Adipocyte (in vitro differentiated cells): ENCODE measurements at regions not wholly inside any gene's neighbourhood (a gene's known extent, or its start where the extent isn't known, plus 50 kb on each side); places are given as distances from the start of the nearest gene placed in this dataset.
A peak's percentile ranks its signal among the peaks of the same experiment; 100 is the strongest.

Experiments
- DNase-seq: peaks from one replicate; pipeline ENCODE4 v3.0.0-alpha.2; 2015; ENCODE audit warnings: low read depth
- H3K27me3 ChIP-seq: replicated peaks from 2 replicates; pipeline ENCODE4 v1.7.0; 2013; ENCODE audit warnings: mild to moderate bottlenecking, low read length, moderate library complexity; ENCODE audit not compliant: control insufficient read depth, insufficient read depth
- H3K36me3 ChIP-seq: 2 replicates; pipeline ENCODE4 v1.7.0; 2013; ENCODE audit warnings: low read length, mild to moderate bottlenecking, moderate library complexity; ENCODE audit not compliant: control insufficient read depth, insufficient read depth, severe bottlenecking
- H3K4me1 ChIP-seq: 2 replicates; pipeline ENCODE4 v1.7.0; 2013; ENCODE audit warnings: mild to moderate bottlenecking, low read length, moderate library complexity; ENCODE audit not compliant: control insufficient read depth, insufficient read depth
- H3K4me3 ChIP-seq: 2 replicates; pipeline ENCODE4 v1.7.0; 2013; ENCODE audit warnings: mild to moderate bottlenecking, low read length, moderate library complexity
- H3K9ac ChIP-seq: 2 replicates; pipeline ENCODE4 v1.7.0; 2013; ENCODE audit warnings: mild to moderate bottlenecking, low read length, moderate library complexity
- H3K9me3 ChIP-seq: 2 replicates; pipeline ENCODE4 v1.7.0; 2013; ENCODE audit warnings: mild to moderate bottlenecking, low read length, moderate library complexity; ENCODE audit not compliant: control insufficient read depth

- DNase-seq, result peak; percentile 29
- H3K9ac ChIP-seq, result no peak overlapping the region
- no peaks in the 10 kb centered on the region for H3K9me3 ChIP-seq
- peak overlapping the region; percentile 28 for H3K4me3 ChIP-seq
- H3K36me3 ChIP-seq, result no peaks in the 10 kb centered on the region
- no peaks in the 10 kb centered on the region for H3K27me3 ChIP-seq
- peaks cover 43% of the 10 kb centered on the region for H3K4me1 ChIP-seq
These were observed 156.4 kb downstream of the PTGER3 start for GRCh38 chr1:70891051-70891843.

GRCh38 chr1:70892140-70892539 is 155.5 kb downstream of the PTGER3 start:
- H3K4me1 ChIP-seq, result peaks cover 40% of the 10 kb centered on the region
- DNase-seq, result no peak
- no peak overlapping the region for H3K4me3 ChIP-seq
- no peaks in the 10 kb centered on the region for H3K36me3 ChIP-seq
- H3K9me3 ChIP-seq, result no peaks in the 10 kb centered on the region
- H3K9ac ChIP-seq, result no peak overlapping the region
- H3K27me3 ChIP-seq, result no peaks in the 10 kb centered on the region

- H3K4me1 ChIP-seq, result peaks cover 34% of the 10 kb centered on the region
- DNase-seq, result no peak
- H3K36me3 ChIP-seq, result no peaks in the 10 kb centered on the region
- H3K9ac ChIP-seq, result no peak overlapping the region
- no peak overlapping the region for H3K4me3 ChIP-seq
- H3K27me3 ChIP-seq, result no peaks in the 10 kb centered on the region
- no peaks in the 10 kb centered on the region for H3K9me3 ChIP-seq
These were observed 154.7 kb downstream of the PTGER3 start for GRCh38 chr1:70892930-70893329.

GRCh38 chr1:70893381-70893780 is 154.2 kb downstream of the PTGER3 start:
- no peak overlapping the region for H3K4me3 ChIP-seq
- H3K9ac ChIP-seq, result no peak overlapping the region
- H3K27me3 ChIP-seq, result no peaks in the 10 kb centered on the region
- no peak for DNase-seq
- H3K36me3 ChIP-seq, result no peaks in the 10 kb centered on the region
- no peaks in the 10 kb centered on the region for H3K9me3 ChIP-seq
- peaks cover 31% of the 10 kb centered on the region for H3K4me1 ChIP-seq

- H3K4me3 ChIP-seq, result no peak overlapping the region
- no peak overlapping the region for H3K9ac ChIP-seq
- no peak for DNase-seq
- H3K27me3 ChIP-seq, result no peaks in the 10 kb centered on the region
- H3K36me3 ChIP-seq, result peaks cover under 1% of the 10 kb centered on the region
- H3K9me3 ChIP-seq, result no peaks in the 10 kb centered on the region
- H3K4me1 ChIP-seq, result peaks cover 37% of the 10 kb centered on the region
These were observed 152.1 kb downstream of the PTGER3 start for GRCh38 chr1:70895531-70895930.

GRCh38 chr1:70896224-70896623 is 151.4 kb downstream of the PTGER3 start:
- DNase-seq, result peak; percentile 26
- no peaks in the 10 kb centered on the region for H3K9me3 ChIP-seq
- no peak overlapping the region for H3K4me3 ChIP-seq

GRCh38 chr1:70897273-70897672 is 150.3 kb downstream of the PTGER3 start:
- H3K4me1 ChIP-seq, result peaks cover 23% of the 10 kb centered on the region
- H3K36me3 ChIP-seq, result peaks cover 3% of the 10 kb centered on the region
- no peak for DNase-seq

More at GRCh38 chr1:70896224-70896623, 151.4 kb downstream of the PTGER3 start:
- peaks cover 33% of the 10 kb centered on the region for H3K4me1 ChIP-seq
- peaks cover 3% of the 10 kb centered on the region for H3K36me3 ChIP-seq
- no peak overlapping the region for H3K9ac ChIP-seq
- H3K27me3 ChIP-seq, result no peaks in the 10 kb centered on the region

GRCh38 chr1:70899735-70900134 is 147.9 kb downstream of the PTGER3 start:
- no peak overlapping the region for H3K9ac ChIP-seq
- H3K36me3 ChIP-seq, result peaks cover 3% of the 10 kb centered on the region
- H3K4me3 ChIP-seq, result no peak overlapping the region
- H3K4me1 ChIP-seq, result peaks cover 23% of the 10 kb centered on the region
- no peaks in the 10 kb centered on the region for H3K27me3 ChIP-seq
- no peaks in the 10 kb centered on the region for H3K9me3 ChIP-seq
- no peak for DNase-seq

More at GRCh38 chr1:70897273-70897672, 150.3 kb downstream of the PTGER3 start:
- H3K9me3 ChIP-seq, result no peaks in the 10 kb centered on the region
- no peak overlapping the region for H3K9ac ChIP-seq
- H3K4me3 ChIP-seq, result no peak overlapping the region
- H3K27me3 ChIP-seq, result no peaks in the 10 kb centered on the region

- peaks cover 11% of the 10 kb centered on the region for H3K4me1 ChIP-seq
- DNase-seq, result no peak
- no peaks in the 10 kb centered on the region for H3K27me3 ChIP-seq
- no peak overlapping the region for H3K4me3 ChIP-seq
- H3K36me3 ChIP-seq, result peaks cover 3% of the 10 kb centered on the region
- H3K9me3 ChIP-seq, result no peaks in the 10 kb centered on the region
- H3K9ac ChIP-seq, result no peak overlapping the region
These were observed 145.4 kb downstream of the PTGER3 start for GRCh38 chr1:70902211-70902610.

- Histone ChIP-seq H3K36me3 (no peaks in the 10 kb centered on the region), H3K9ac (no peak overlapping the region), H3K4me3 (no peak overlapping the region), H3K27me3 (no peaks in the 10 kb centered on the region), H3K9me3 (no peaks in the 10 kb centered on the region), H3K4me1 (no peaks in the 10 kb centered on the region)
- no peak for DNase-seq
These were observed 140.8 kb downstream of the PTGER3 start for GRCh38 chr1:70906800-70907199.

GRCh38 chr1:70907563-70908310 is 139.9 kb downstream of the PTGER3 start:
- Histone ChIP-seq H3K27me3 (no peaks in the 10 kb centered on the region), H3K9me3 (no peaks in the 10 kb centered on the region), H3K4me1 (no peaks in the 10 kb centered on the region), H3K4me3 (no peak overlapping the region), H3K9ac (no peak overlapping the region), H3K36me3 (no peaks in the 10 kb centered on the region)
- no peak for DNase-seq
